ENCODE measurements at regions not wholly inside any gene's neighbourhood (a gene's known extent, or its start where the extent isn't known, plus 50 kb on each side); places are given as distances from the start of the nearest gene placed in this dataset.

DNA sequence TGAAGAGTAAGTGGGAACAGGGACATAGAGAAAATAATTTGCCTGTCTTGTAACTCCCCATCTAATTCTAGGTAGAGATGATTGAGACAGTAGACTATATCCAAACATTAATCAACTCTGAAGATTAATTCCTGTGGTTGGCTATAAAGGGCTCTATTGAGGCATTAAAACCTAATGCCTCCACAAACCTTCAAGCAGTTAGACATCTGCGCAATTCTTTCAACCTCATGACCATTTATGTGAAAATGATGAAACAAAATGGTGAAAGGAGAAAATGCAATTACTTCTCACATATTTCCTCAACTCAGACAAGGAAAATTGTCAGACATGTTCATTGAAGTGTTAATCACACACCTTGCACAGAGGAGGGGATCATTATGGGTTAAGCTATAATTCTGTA lies 164.5 kb upstream of the MYT1L start:
- Histone ChIP-seq H3K27ac (no peak overlapping the region), H3K9me3 (no peaks in the 10 kb centered on the region), H3K4me1 (no peaks in the 10 kb centered on the region), H3K36me3 (no peaks in the 10 kb centered on the region), H3K4me3 (no peak overlapping the region), H3K27me3 (no peaks in the 10 kb centered on the region)
- TF ChIP-seq, protein P1, sequence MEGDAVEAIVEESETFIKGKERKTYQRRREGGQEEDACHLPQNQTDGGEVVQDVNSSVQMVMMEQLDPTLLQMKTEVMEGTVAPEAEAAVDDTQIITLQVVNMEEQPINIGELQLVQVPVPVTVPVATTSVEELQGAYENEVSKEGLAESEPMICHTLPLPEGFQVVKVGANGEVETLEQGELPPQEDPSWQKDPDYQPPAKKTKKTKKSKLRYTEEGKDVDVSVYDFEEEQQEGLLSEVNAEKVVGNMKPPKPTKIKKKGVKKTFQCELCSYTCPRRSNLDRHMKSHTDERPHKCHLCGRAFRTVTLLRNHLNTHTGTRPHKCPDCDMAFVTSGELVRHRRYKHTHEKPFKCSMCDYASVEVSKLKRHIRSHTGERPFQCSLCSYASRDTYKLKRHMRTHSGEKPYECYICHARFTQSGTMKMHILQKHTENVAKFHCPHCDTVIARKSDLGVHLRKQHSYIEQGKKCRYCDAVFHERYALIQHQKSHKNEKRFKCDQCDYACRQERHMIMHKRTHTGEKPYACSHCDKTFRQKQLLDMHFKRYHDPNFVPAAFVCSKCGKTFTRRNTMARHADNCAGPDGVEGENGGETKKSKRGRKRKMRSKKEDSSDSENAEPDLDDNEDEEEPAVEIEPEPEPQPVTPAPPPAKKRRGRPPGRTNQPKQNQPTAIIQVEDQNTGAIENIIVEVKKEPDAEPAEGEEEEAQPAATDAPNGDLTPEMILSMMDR (IDR thresholded peaks at IDR 0.05), result no peak
- DNase-seq (ENCODE audit: low spot score in 2 of 2), result no peak
- intact Hi-C loops (cut with DNase I), result no loop called here

DNA sequence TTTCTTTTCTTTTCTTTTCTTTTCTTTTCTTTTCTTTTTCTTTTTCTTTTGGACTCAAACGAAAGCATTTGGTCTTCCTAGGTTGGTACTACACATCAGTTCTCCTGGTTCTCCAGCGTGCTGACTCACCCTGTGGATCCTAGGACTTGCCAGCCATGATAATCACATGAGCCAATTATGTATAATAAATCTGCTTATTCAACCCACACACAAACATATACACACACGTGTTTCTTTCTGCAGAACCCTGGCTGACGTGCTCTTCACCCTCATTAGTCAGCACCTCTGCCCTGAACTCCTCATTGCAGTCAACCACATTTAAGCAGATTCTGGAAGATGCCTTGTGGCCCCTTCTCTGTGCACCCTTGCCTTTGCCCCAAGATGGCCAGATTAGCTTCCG lies 162.4 kb upstream of the MYT1L start:
- Histone ChIP-seq H3K27me3 (no peaks in the 10 kb centered on the region), H3K9me3 (no peaks in the 10 kb centered on the region), H3K4me1 (no peaks in the 10 kb centered on the region), H3K36me3 (no peaks in the 10 kb centered on the region), H3K4me3 (no peak overlapping the region), H3K27ac (no peak overlapping the region)
- TF ChIP-seq, protein P1 (IDR thresholded peaks at IDR 0.05), result no peak
- DNase-seq (ENCODE audit: low spot score in 2 of 2), result no peak
- intact Hi-C loops (cut with DNase I), result no loop called here

DNA sequence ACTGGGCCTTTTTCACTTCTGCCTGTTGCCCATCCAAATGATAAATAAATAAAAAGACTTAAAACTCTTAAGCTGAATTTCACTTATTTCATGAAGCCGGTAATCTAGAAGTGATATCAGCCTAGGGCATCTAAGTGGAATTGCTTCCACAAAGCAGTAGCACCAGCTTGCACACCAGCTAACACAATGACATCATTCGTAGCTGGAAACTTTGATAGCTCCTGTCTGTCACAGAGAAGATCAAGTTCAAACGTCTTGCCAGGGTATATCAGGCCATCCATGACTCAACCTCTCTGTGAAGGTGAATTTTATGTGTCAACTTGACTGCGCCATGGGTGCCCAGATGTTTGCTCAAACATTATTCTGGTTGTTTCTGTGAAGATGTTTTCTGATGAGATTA lies 161.7 kb upstream of the MYT1L start:
- no peak overlapping the region for H3K27ac ChIP-seq
- H3K36me3 ChIP-seq, result no peaks in the 10 kb centered on the region
- no peaks in the 10 kb centered on the region for H3K4me1 ChIP-seq
- TF ChIP-seq, protein P1 (IDR thresholded peaks at IDR 0.05), result no peak
- intact Hi-C loops (cut with DNase I), result no loop called here
- no peaks in the 10 kb centered on the region for H3K9me3 ChIP-seq
- no peaks in the 10 kb centered on the region for H3K27me3 ChIP-seq
- no peak overlapping the region for H3K4me3 ChIP-seq
- no peak for DNase-seq (ENCODE audit: low spot score in 2 of 2)

DNA sequence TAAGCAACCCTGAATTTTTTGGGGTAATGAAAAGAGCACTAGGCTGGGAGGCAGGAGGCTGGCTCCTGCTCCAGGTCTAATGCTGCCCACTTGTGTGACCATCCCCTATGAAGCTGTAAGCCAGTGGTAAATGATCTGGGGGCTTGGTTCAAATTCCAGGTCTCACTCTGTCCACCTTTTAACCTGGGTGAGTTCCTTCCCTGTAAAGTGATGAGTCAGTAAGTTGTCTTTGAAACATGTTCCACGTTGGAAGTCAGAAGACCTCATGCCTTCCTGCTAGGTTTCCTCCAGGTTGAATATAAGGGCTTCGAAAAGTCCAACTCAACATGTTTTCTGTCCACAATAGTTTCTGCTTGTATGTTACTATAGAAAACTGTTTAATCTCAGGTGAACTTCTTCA lies 160.9 kb upstream of the MYT1L start:
- Histone ChIP-seq H3K4me3 (no peak overlapping the region), H3K27ac (no peak overlapping the region), H3K9me3 (no peaks in the 10 kb centered on the region), H3K4me1 (no peaks in the 10 kb centered on the region), H3K27me3 (no peaks in the 10 kb centered on the region), H3K36me3 (no peaks in the 10 kb centered on the region)
- intact Hi-C loops (cut with DNase I), result no loop called here
- DNase-seq (ENCODE audit: low spot score in 2 of 2), result no peak
- TF ChIP-seq, protein P1 (IDR thresholded peaks at IDR 0.05), result no peak

DNA sequence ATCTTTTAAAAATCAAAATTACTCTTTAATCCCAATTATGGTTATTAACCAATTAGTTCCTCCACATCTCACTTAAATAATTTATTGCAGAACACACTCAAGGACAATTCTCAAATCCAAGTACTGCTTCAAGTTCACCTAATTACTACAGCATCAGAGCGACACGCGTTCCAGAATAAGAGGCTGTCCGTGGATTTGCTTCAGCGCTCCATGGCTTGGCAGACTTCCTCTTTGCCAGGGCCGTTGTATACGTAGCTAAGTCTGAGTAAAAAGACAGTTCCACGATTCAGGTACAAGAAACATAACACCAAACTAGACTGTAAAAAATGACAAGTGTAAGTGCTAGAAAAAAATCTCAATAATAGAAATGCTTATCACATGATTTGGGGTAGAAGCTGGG lies 153.2 kb upstream of the MYT1L start:
- peaks cover 0 to 15% of the 10 kb centered on the region in 2 donors for H3K9me3 ChIP-seq
- TF ChIP-seq, protein P1 (IDR thresholded peaks at IDR 0.05), result no peak
- H3K36me3 ChIP-seq, result no peaks in the 10 kb centered on the region
- no peak overlapping the region for H3K4me3 ChIP-seq
- no peak overlapping the region for H3K27ac ChIP-seq
- DNase-seq (ENCODE audit: low spot score in 2 of 2), result no peak
- intact Hi-C loops (cut with DNase I), result no loop called here
- no peaks in the 10 kb centered on the region for H3K27me3 ChIP-seq
- H3K4me1 ChIP-seq, result no peaks in the 10 kb centered on the region

DNA sequence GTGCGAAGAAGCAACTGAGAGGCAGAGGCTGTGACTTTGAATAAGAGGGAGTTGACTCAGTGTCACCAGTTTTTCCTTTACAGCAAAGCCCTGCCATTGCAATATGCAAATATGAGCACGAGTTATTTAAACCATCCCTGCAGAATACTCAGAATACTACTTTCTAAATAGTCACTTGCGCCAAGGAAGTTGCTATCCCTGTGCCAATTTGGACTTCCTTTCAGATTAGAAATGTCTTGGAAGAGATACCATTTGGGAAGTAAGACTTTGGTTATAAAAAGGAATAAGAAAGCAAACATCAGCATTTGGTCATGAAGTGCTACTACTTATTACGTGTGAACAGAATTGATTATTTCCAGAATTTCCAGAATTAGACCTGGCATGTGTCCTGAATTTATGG lies 151.8 kb upstream of the MYT1L start:
- TF ChIP-seq, protein P1 (IDR thresholded peaks at IDR 0.05), result no peak
- Histone ChIP-seq H3K4me3 (no peak overlapping the region), H3K27me3 (no peaks in the 10 kb centered on the region), H3K4me1 (no peaks in the 10 kb centered on the region), H3K36me3 (no peaks in the 10 kb centered on the region), H3K27ac (no peak overlapping the region), H3K9me3 (peaks cover 0 to 15% of the 10 kb centered on the region in 2 donors)
- intact Hi-C loops (cut with DNase I), result no loop called here
- no peak for DNase-seq (ENCODE audit: low spot score in 2 of 2)
